WTC11 (cell line): ENCODE measurements at regions not wholly inside any gene's neighbourhood (a gene's known extent, or its start where the extent isn't known, plus 50 kb on each side); places are given as distances from the start of the nearest gene placed in this dataset.

ENCODE experiments used
- ATAC-seq: fragments of 200-7000 bp; cut with Tn5 transposase; 2 replicates; pipeline ENCODE4 v1.10.0; 2021; ENCODE audit warnings: mild to moderate bottlenecking, moderate library complexity
- CTCF ChIA-PET: fragments of 300-600 bp; sonication (Branson Sonifier 250); formaldehyde crosslinking; loops from one replicate; lab custom pipeline; 2021; ENCODE audit warnings: antibody characterized with exemption; lab: Charles Lee
- POLR2A ChIA-PET: fragments of 350-600 bp; sonication (Branson Sonifier 250); formaldehyde crosslinking; loops from one replicate; lab custom pipeline; 2021; ENCODE audit warnings: antibody characterized with exemption; lab: Charles Lee
- DNase-seq: peaks from one replicate; pipeline ENCODE4 v3.0.0; 2021; ENCODE audit warnings: low spot score
- H3K27ac Mint-ChIP-seq: 2 replicates; pipeline ENCODE4 v1.8.0; 2021; ENCODE audit warnings: mixed read lengths
- H3K27me3 Mint-ChIP-seq: 2 replicates; pipeline ENCODE4 v1.8.0; 2021; ENCODE audit warnings: low read depth, mild to moderate bottlenecking, moderate library complexity, mixed read lengths
- H3K36me3 Mint-ChIP-seq: 2 replicates; pipeline ENCODE4 v1.8.0; 2021; ENCODE audit warnings: mixed read lengths
- H3K4me1 Mint-ChIP-seq: 2 replicates; pipeline ENCODE4 v1.8.0; 2022; ENCODE audit warnings: mixed read lengths
- H3K4me3 Mint-ChIP-seq: 2 replicates; pipeline ENCODE4 v1.8.0; 2021; ENCODE audit warnings: mild to moderate bottlenecking, moderate library complexity, mixed read lengths
- H3K9me3 Mint-ChIP-seq: 2 replicates; pipeline ENCODE4 v1.8.0; 2021; ENCODE audit warnings: mixed read lengths
- AFF4 ChIP-seq: sonication (generic); formaldehyde crosslinking; IDR thresholded peaks from 2 replicates; pipeline ENCODE4 v1.8.1; 2023; ENCODE audit warnings: mild to moderate bottlenecking, missing genetic modification reagents, borderline replicate concordance
- CREM ChIP-seq: sonication (generic); formaldehyde crosslinking; IDR thresholded peaks from 2 replicates; pipeline ENCODE4 v1.8.1; 2022; ENCODE audit warnings: mild to moderate bottlenecking, missing genetic modification reagents, moderate library complexity
- CTCF ChIP-seq: fragments of 200-600 bp; IDR thresholded peaks from 2 replicates; pipeline ENCODE4 v1.8.0; 2022; ENCODE audit warnings: antibody characterized with exemption
- ELF4 ChIP-seq: sonication (generic); formaldehyde crosslinking; IDR thresholded peaks from 2 replicates; pipeline ENCODE4 v1.8.1; 2022; ENCODE audit warnings: low read depth, mild to moderate bottlenecking, moderate library complexity, missing genetic modification reagents
- MLX ChIP-seq: sonication (generic); formaldehyde crosslinking; IDR thresholded peaks from 2 replicates; pipeline ENCODE4 v1.8.1; 2023; ENCODE audit warnings: mild to moderate bottlenecking, missing genetic modification reagents, moderate library complexity
- NFYB ChIP-seq: sonication (generic); formaldehyde crosslinking; conservative IDR thresholded peaks from 2 replicates; pipeline ENCODE4 v1.8.0; 2022; ENCODE audit warnings: low read depth, missing genetic modification reagents
- NR3C1 ChIP-seq: sonication (generic); formaldehyde crosslinking; conservative IDR thresholded peaks from 2 replicates; pipeline ENCODE4 v1.8.1; 2023; ENCODE audit warnings: low read depth, mild to moderate bottlenecking, missing genetic modification reagents
- RORB ChIP-seq: fragments of 250-450 bp; sonication (Bioruptor Pico); IDR thresholded peaks from 2 replicates; pipeline ENCODE4 v1.9.0; 2021; ENCODE audit warnings: mild to moderate bottlenecking
- STAT6 ChIP-seq: sonication (generic); formaldehyde crosslinking; conservative IDR thresholded peaks from 2 replicates; pipeline ENCODE4 v1.8.1; 2023; ENCODE audit warnings: mild to moderate bottlenecking, low read depth, missing genetic modification reagents, moderate library complexity
- TEAD1 ChIP-seq: sonication (generic); formaldehyde crosslinking; IDR thresholded peaks from 2 replicates; pipeline ENCODE4 v1.8.0; 2022; ENCODE audit warnings: mild to moderate bottlenecking, missing genetic modification reagents
- ZNF425 ChIP-seq: fragments of 250-450 bp; sonication (Bioruptor Pico); conservative IDR thresholded peaks from 2 replicates; pipeline ENCODE4 v1.9.0; 2021; ENCODE audit warnings: mild to moderate bottlenecking

GRCh38 chr12:90331821-90332220 is 623.2 kb downstream of the CCER1 start:
- H3K27me3 Mint-ChIP-seq: peaks cover 22% of the 10 kb centered on the region
- H3K27ac Mint-ChIP-seq: no peak overlapping the region
- DNase-seq (no peak), ATAC-seq (no peak)
- H3K36me3 Mint-ChIP-seq: no peaks in the 10 kb centered on the region
- H3K4me3 Mint-ChIP-seq: no peak overlapping the region
- POLR2A ChIA-PET: no interaction called here
- H3K4me1 Mint-ChIP-seq: peaks cover 3% of the 10 kb centered on the region; the same call in 1 of the 2 replicates
- H3K9me3 Mint-ChIP-seq: no peaks in the 10 kb centered on the region
- CTCF ChIA-PET: no interaction called here
- TF ChIP-seq CREM (CRISPR knock-in tag) (no peak), RORB (no peak), ZNF425 (CRISPR knock-in tag) (no peak), STAT6 (CRISPR knock-in tag) (no peak), NR3C1 (CRISPR knock-in tag) (no peak), TEAD1 (no peak), AFF4 (CRISPR knock-in tag) (no peak), CTCF (no peak), NFYB (CRISPR knock-in tag) (no peak), MLX (CRISPR knock-in tag) (no peak)
- TF ChIP-seq, all 79 proteins: peak for 0

- ATAC-seq (no peak), DNase-seq (no peak)
- POLR2A ChIA-PET: no interaction called here
- Mint-ChIP-seq H3K36me3 (no peaks in the 10 kb centered on the region), H3K4me3 (no peak overlapping the region), H3K27ac (no peak overlapping the region), H3K27me3 (peaks cover 17% of the 10 kb centered on the region), H3K4me1 (peaks cover under 1% of the 10 kb centered on the region; the same call in 1 of the 2 replicates), H3K9me3 (no peaks in the 10 kb centered on the region)
- TF ChIP-seq ELF4: no peak
- CTCF ChIA-PET: no interaction called here
Measured at GRCh38 chr12:90331262-90331661, 622.6 kb upstream of the ATP2B1 start.
